H1 (cell line): ENCODE measurements at regions not wholly inside any gene's neighbourhood (a gene's known extent, or its start where the extent isn't known, plus 50 kb on each side); places are given as distances from the start of the nearest gene placed in this dataset.

ENCODE experiments used
- CTCF ChIA-PET: fragments of 300-600 bp; sonication (Branson Sonifier 250); formaldehyde crosslinking; loops from one replicate; lab custom pipeline; 2021; ENCODE audit not compliant: partially characterized antibody; lab: Charles Lee
- POLR2A ChIA-PET: fragments of 300-600 bp; sonication (Branson Sonifier 250); formaldehyde crosslinking; loops from one replicate; lab custom pipeline; 2021; ENCODE audit warnings: inconsistent platforms; ENCODE audit not compliant: partially characterized antibody; lab: Charles Lee
- DNase-seq, 2 experiments: peaks; one replicate each; pipeline versions ENCODE4 v3.0.0 to v3.0.0-alpha.2; 2010 to 2022; ENCODE audit warnings: low spot score in 2 of 2, low read depth in 1 of 2, mixed read lengths in 1 of 2
- FAIRE-seq: peaks from 2 replicates; lab custom pipeline; 2011; peaks lifted over from hg19 to GRCh38; lab: Jason Lieb, UNC
- H2AFZ ChIP-seq: 2 replicates; pipeline ENCODE4 v1.8.1; 2012; ENCODE audit warnings: low read length, inconsistent platforms
- H2AK5ac ChIP-seq: 2 replicates; pipeline ENCODE4 v1.6.1; 2013; ENCODE audit warnings: low read depth, low read length
- H2BK120ac ChIP-seq: replicated peaks from 2 replicates; pipeline ENCODE3; 2013; ENCODE audit warnings: low read depth, low read length, inconsistent platforms
- H2BK12ac ChIP-seq: 2 replicates; pipeline ENCODE4 v1.6.1; 2013; ENCODE audit warnings: low read depth, low read length
- H2BK15ac ChIP-seq: 2 replicates; pipeline ENCODE4 v1.6.1; 2013; ENCODE audit warnings: low read length
- H2BK20ac ChIP-seq: 2 replicates; pipeline ENCODE4 v1.6.1; 2013; ENCODE audit warnings: low read length
- H2BK5ac ChIP-seq: 2 replicates; pipeline ENCODE4 v1.6.1; 2013; ENCODE audit warnings: low read depth, low read length
- H3K14ac ChIP-seq: 2 replicates; pipeline ENCODE4 v1.6.1; 2013; ENCODE audit warnings: inconsistent platforms; ENCODE audit not compliant: insufficient read length
- H3K18ac ChIP-seq: 2 replicates; pipeline ENCODE4 v1.6.1; 2013; ENCODE audit warnings: low read length; ENCODE audit errors: extremely low read depth
- H3K23ac ChIP-seq: 2 replicates; pipeline ENCODE4 v1.6.1; 2013; ENCODE audit warnings: inconsistent platforms; ENCODE audit not compliant: insufficient read length
- H3K23me2 ChIP-seq: 2 replicates; pipeline ENCODE4 v1.6.1; 2013; ENCODE audit warnings: low read depth, low read length
- H3K27ac ChIP-seq: 2 replicates; pipeline ENCODE4 v1.6.1; 2011; ENCODE audit warnings: low read depth, low read length, inconsistent platforms
- H3K27me3 ChIP-seq, 4 experiments: replicated peaks in 1 of 4; 1 replicate in 1 of 4; 2 replicates in 3 of 4; pipeline versions ENCODE4 v1.6.1 to v1.8.1; 2011 to 2013; ENCODE audit warnings: low read length in 3 of 4, mild to moderate bottlenecking in 3 of 4, inconsistent platforms in 2 of 4, mixed read lengths in 2 of 4, moderate library complexity in 1 of 4; ENCODE audit not compliant: control insufficient read depth in 3 of 4, insufficient read depth in 3 of 4; ENCODE audit errors: extremely low read depth in 1 of 4
- H3K36me3 ChIP-seq, 4 experiments: 2 replicates each; pipeline versions ENCODE4 v1.6.1 to v1.8.1; 2011 to 2013; ENCODE audit warnings: mild to moderate bottlenecking in 4 of 4, low read length in 3 of 4, moderate library complexity in 2 of 4, control low read depth in 1 of 4, inconsistent platforms in 1 of 4; ENCODE audit not compliant: insufficient read depth in 4 of 4, control insufficient read depth in 2 of 4
- H3K4ac ChIP-seq: replicated peaks from 2 replicates; pipeline ENCODE3; 2013; ENCODE audit warnings: low read length, low read depth, mixed read lengths, inconsistent platforms; ENCODE audit not compliant: insufficient read length
- H3K4me1 ChIP-seq, 4 experiments: replicated peaks in 1 of 4; 1 replicate in 1 of 4; 2 replicates in 3 of 4; pipeline versions ENCODE4 v1.6.1 to v1.8.1; 2011 to 2013; ENCODE audit warnings: low read length in 3 of 4, inconsistent platforms in 2 of 4, mixed read lengths in 1 of 4; ENCODE audit not compliant: insufficient read depth in 4 of 4, control insufficient read depth in 3 of 4
- H3K4me2 ChIP-seq, 2 experiments: 2 replicates each; pipeline versions ENCODE4 v1.6.1 to v1.8.1; 2011 to 2013; ENCODE audit warnings: low read depth in 2 of 2, low read length in 2 of 2, control low read depth in 1 of 2, inconsistent platforms in 1 of 2, mild to moderate bottlenecking in 1 of 2; ENCODE audit not compliant: insufficient read depth in 1 of 2
- H3K4me3 ChIP-seq, 4 experiments: fragments of 200-600, 300-600 bp in 1 of 4; sonication (generic), shearing (Covaris generic), sonication (Bioruptor Twin) in 1 of 4; 2 replicates each; pipeline versions ENCODE4 v1.5.1 to v1.8.1; 2011 to 2016; ENCODE audit warnings: low read length in 4 of 4, low read depth in 3 of 4, control low read depth in 2 of 4, inconsistent platforms in 2 of 4, mild to moderate bottlenecking in 2 of 4, mixed read lengths in 1 of 4, moderate library complexity in 1 of 4; ENCODE audit not compliant: insufficient read depth in 2 of 4; ENCODE audit errors: extremely low read depth in 1 of 4
- H3K56ac ChIP-seq: replicated peaks from 2 replicates; pipeline ENCODE3; 2013; ENCODE audit warnings: low read depth, mild to moderate bottlenecking, mixed read lengths, low read length, inconsistent platforms; ENCODE audit not compliant: insufficient read length
- H3K79me1 ChIP-seq: 2 replicates; pipeline ENCODE4 v1.6.1; 2013; ENCODE audit warnings: low read depth, low read length, control low read depth
- H3K79me2 ChIP-seq, 2 experiments: 2 replicates each; pipeline versions ENCODE4 v1.6.1 to v1.8.1; 2012 to 2013; ENCODE audit warnings: low read length in 2 of 2, mild to moderate bottlenecking in 2 of 2, inconsistent platforms in 1 of 2; ENCODE audit not compliant: insufficient read depth in 2 of 2, control insufficient read depth in 1 of 2
- H3K9ac ChIP-seq, 4 experiments: replicated peaks in 1 of 4; 1 replicate in 1 of 4; 2 replicates in 3 of 4; pipeline versions ENCODE4 v1.6.1 to v1.8.1; 2011 to 2013; ENCODE audit warnings: low read depth in 3 of 4, low read length in 3 of 4, control low read depth in 2 of 4, mild to moderate bottlenecking in 2 of 4, moderate library complexity in 2 of 4, inconsistent platforms in 1 of 4; ENCODE audit errors: extremely low read depth in 1 of 4
- H3K9me3 ChIP-seq, 2 experiments: 2 replicates each; pipeline versions ENCODE4 v1.6.1 to v1.8.1; 2012 to 2013; ENCODE audit warnings: mild to moderate bottlenecking in 2 of 2, moderate library complexity in 2 of 2, control low read depth in 1 of 2, inconsistent platforms in 1 of 2, low read depth in 1 of 2, low read length in 1 of 2, mixed read lengths in 1 of 2; ENCODE audit not compliant: insufficient read depth in 2 of 2
- H4K20me1 ChIP-seq, 2 experiments: replicated peaks in 1 of 2; 2 replicates each; pipeline versions ENCODE3 to v1.8.1; 2011 to 2013; ENCODE audit warnings: inconsistent platforms in 2 of 2, low read length in 2 of 2, mild to moderate bottlenecking in 1 of 2; ENCODE audit not compliant: insufficient read depth in 2 of 2, control insufficient read depth in 1 of 2
- H4K5ac ChIP-seq: 2 replicates; pipeline ENCODE4 v1.6.1; 2013; ENCODE audit warnings: low read length, low read depth, mixed read lengths, inconsistent platforms; ENCODE audit not compliant: insufficient read length
- H4K8ac ChIP-seq: 2 replicates; pipeline ENCODE4 v1.8.0; 2013; ENCODE audit warnings: mild to moderate bottlenecking, moderate library complexity, low read length, inconsistent platforms; ENCODE audit not compliant: insufficient read depth; ENCODE audit errors: extremely low read depth
- H4K91ac ChIP-seq: replicated peaks from 2 replicates; pipeline ENCODE3; 2013; ENCODE audit warnings: low read length, mixed read lengths, inconsistent platforms; ENCODE audit not compliant: insufficient read length
- BRCA1 ChIP-seq: IDR thresholded peaks from 2 replicates; pipeline ENCODE4 v1.6.1; 2012; ENCODE audit warnings: low read depth, low read length, improper control_type of control experiment
- CBX5 ChIP-seq: fragments of 300-800, 300-1000 bp; sonication (generic); IDR thresholded peaks from 2 replicates; pipeline ENCODE4 v1.7.1; 2016; ENCODE audit warnings: antibody characterized with exemption, low read length, low read depth
- CHD1 ChIP-seq: IDR thresholded peaks from 2 replicates; pipeline ENCODE4 v1.6.1; 2012; ENCODE audit warnings: low read depth, low read length, improper control_type of control experiment
- CTBP2 ChIP-seq: IDR thresholded peaks from 2 replicates; pipeline ENCODE4 v1.7.0; 2011; ENCODE audit warnings: borderline replicate concordance, mild to moderate bottlenecking, moderate library complexity, mixed read lengths, low read length; ENCODE audit not compliant: insufficient read depth, insufficient read length
- EGR1 ChIP-seq: IDR thresholded peaks from 2 replicates; pipeline ENCODE4 v1.6.1; 2011; ENCODE audit warnings: low read depth, low read length, borderline replicate concordance
- EZH2 ChIP-seq: fragments of 200-600 bp; sonication (generic); IDR thresholded peaks from 2 replicates; pipeline ENCODE4 v1.7.1; 2012; ENCODE audit warnings: low read depth, mild to moderate bottlenecking, moderate library complexity, low read length, inconsistent platforms; ENCODE audit not compliant: severe bottlenecking
- RFX5 ChIP-seq: IDR thresholded peaks from 2 replicates; pipeline ENCODE4 v1.6.1; 2011; ENCODE audit warnings: low read depth, low read length, improper control_type of control experiment, borderline replicate concordance
- SAP30 ChIP-seq: fragments of 300-600 bp; sonication (generic); IDR thresholded peaks from 2 replicates; pipeline ENCODE4 v1.7.1; 2012; ENCODE audit warnings: low read length, moderate library complexity, mild to moderate bottlenecking, inconsistent platforms; ENCODE audit not compliant: insufficient read depth, insufficient replicate concordance
- SIX5 ChIP-seq: IDR thresholded peaks from 2 replicates; pipeline ENCODE4 v1.6.1; 2011; ENCODE audit warnings: mild to moderate bottlenecking, low read depth, low read length
- SP2 ChIP-seq: IDR thresholded peaks from 2 replicates; pipeline ENCODE4 v1.6.1; 2012; ENCODE audit warnings: mild to moderate bottlenecking, low read length, inconsistent platforms
- TCF12 ChIP-seq: IDR thresholded peaks from 2 replicates; pipeline ENCODE4 v1.6.1; 2011; ENCODE audit warnings: low read depth, mild to moderate bottlenecking, low read length
- WGBS, 2 experiments: shearing (Covaris generic) in 1 of 2; methylation state at CpG; one replicate each; pipeline versions ENCODE4 v1.1.6 to v1.1.7; 2013 to 2015; ENCODE audit warnings: low lambda C conversion rate in 2 of 2, mixed read lengths in 2 of 2, inconsistent platforms in 1 of 2, low coverage in 1 of 2, missing lambda C conversion rate in 1 of 2; ENCODE audit not compliant: insufficient replicate concordance in 2 of 2, insufficient coverage in 1 of 2, insufficient read length in 1 of 2; ENCODE audit errors: extremely low coverage in 1 of 2, missing lambda C conversion rate in 1 of 2; 5-methylcytosine and 5-hydroxymethylcytosine counted together

- Histone ChIP-seq H4K8ac (no peak overlapping the region), H3K56ac (no peak overlapping the region), H2BK12ac (no peak overlapping the region), H3K23ac (no peak overlapping the region), H3K79me1 (no peaks in the 10 kb centered on the region), H3K9me3 (peaks cover 6 to 15% of the 10 kb centered on the region in 2 experiments; a peak in 3 of 4 replicates), H3K4me2 (no peak overlapping the region), H2BK120ac (no peak overlapping the region), H3K23me2 (no peaks in the 10 kb centered on the region), H3K4me1 (no peaks in the 10 kb centered on the region), H3K9ac (no peak overlapping the region), H4K20me1 (no peaks in the 10 kb centered on the region), H3K79me2 (no peaks in the 10 kb centered on the region), H3K14ac (no peak overlapping the region), H3K27me3 (peaks cover 70 to 97% (median 85%) of the 10 kb centered on the region in 4 experiments), H3K36me3 (no peaks in the 10 kb centered on the region; a peak in 1 of 8 replicates), H3K4ac (no peak overlapping the region), H2AFZ (no peak overlapping the region), H2BK20ac (no peak overlapping the region), H3K27ac (no peak overlapping the region), H4K91ac (no peak overlapping the region), H4K5ac (no peak overlapping the region), H3K18ac (no peak overlapping the region), H2AK5ac (no peak overlapping the region), H2BK5ac (no peak overlapping the region), H3K4me3 (no peak overlapping the region), H2BK15ac (no peak overlapping the region)
- ChIA-PET POLR2A (no interaction called here), CTCF (no interaction called here)
- WGBS, 2 experiments, result 75% methylated on average over 1 of the region's 1 CpG; no CpG with 5 or more reads in 1 of the 2 experiments
- FAIRE-seq, result no peak
- DNase-seq, result no peak
- no peak for TF ChIP-seq EZH2
- TF ChIP-seq BRCA1, result no peak
- TF ChIP-seq SP2, result no peak
- TF ChIP-seq TCF12, result no peak
- no peak for TF ChIP-seq CTBP2
- no peak for TF ChIP-seq SIX5
- TF ChIP-seq CHD1, result no peak
- TF ChIP-seq CBX5, result no peak
- TF ChIP-seq SAP30, result no peak
- no peak for TF ChIP-seq EGR1
- TF ChIP-seq RFX5, result no peak
Observed at GRCh38 chr16:75928295-75928694, 202.0 kb upstream of the CPHXL start.
